GM19043 (cell line): ENCODE measurements at regions not wholly inside any gene's neighbourhood (a gene's known extent, or its start where the extent isn't known, plus 50 kb on each side); places are given as distances from the start of the nearest gene placed in this dataset.

Experiments
- ATAC-seq: cut with Tn5 transposase; IDR thresholded peaks from one replicate; pipeline ENCODE4 v1.9.1; 2021; ENCODE audit warnings: low read depth; ENCODE audit not compliant: unreplicated experiment

DNA sequence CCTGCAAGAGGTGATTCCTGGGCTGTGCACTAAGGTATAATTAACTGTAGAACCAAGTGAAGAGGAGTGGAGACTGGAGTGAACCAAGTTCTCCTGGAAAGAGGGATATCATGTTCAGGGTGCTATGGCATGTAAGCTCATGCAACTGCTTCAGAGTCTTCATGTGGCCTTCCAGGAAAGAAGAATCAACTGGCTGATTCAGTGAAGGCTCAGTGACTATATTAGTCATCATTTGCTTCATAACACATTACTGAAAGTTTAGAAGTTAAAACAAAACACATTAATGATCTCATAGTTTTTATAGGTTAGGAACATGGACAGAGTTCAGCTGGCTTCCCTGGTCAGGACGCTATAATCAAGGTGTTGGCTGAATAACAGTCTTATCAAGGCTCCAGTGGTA is 1200.8 kb upstream of the GYPC start:
- ATAC-seq = no peak

DNA sequence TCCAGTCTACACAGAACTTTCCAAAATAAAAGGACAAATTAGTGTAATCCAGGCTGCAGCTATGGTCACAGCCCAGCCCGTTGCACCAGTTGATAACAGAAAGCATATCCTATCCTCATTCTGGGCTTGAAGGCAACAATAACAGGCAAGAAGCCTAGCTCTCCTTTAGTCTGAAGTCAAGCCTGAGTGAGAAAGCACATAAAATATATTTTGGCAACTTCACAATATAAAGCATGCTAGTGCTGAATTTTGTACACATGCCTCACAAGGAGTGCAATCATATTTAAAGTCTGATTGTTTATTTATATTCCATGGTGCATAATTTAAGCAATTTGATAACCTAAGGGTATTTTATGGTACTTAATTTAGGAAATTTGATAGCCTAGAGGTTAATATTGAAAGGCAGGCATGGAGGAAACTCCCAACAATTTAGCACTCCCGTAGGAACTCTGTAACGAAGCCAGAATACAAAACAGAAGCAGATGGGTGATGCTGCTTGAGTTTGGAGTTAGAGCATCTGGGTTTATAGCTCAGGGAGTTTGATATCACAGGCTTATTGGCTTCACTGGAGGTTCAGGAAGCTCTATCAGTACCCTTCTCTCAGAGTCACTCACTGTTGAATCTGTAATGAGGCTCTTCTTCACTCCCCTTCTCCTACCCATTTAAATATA is 1199.1 kb upstream of the GYPC start:
- no peak for ATAC-seq

DNA sequence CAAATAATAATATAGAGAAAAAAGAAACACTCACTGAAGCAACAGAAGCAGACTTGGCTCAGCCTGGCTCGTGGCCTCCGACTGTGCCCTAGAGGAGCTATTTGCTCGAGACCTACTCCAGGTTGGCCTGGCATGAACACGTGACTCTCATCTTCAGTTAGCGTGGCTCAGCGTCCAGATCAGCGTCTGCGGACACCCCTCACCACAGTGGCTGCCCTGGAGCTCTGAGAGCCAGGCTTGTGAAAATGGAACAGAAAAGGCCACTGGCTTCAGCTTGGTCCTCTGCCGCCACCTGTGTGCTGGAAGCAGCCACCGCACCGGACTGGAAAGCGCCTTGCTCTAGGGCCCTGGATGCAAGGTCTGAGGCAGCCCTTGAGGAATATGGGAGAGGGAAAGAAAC is 1184.0 kb upstream of the GYPC start:
- no peak for ATAC-seq

DNA sequence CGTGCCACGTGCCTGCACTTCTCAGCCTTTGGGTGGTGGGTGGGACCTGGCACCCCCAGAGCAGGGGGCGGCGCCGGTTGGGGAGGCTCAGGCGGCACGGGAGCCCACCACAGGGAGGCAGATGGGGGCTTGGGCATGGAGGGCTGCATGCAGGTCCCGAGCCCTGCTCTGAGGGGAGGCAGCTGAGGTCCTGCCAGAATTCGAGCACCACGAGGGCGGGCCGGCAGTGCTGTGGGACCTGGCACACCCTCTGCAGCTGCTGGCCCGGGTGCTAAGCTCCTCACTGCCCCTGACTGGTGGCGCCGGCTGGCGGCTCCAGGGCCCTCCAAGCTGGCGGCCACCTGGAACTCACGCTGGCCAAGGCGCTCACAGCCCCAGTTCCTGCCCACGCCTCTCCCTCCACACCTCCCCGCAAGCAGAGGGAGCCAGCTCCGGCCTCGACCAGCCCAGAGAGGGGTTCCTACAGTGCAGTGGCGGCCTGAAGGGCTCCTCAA is 1176.8 kb upstream of the GYPC start:
- no peak for ATAC-seq

DNA sequence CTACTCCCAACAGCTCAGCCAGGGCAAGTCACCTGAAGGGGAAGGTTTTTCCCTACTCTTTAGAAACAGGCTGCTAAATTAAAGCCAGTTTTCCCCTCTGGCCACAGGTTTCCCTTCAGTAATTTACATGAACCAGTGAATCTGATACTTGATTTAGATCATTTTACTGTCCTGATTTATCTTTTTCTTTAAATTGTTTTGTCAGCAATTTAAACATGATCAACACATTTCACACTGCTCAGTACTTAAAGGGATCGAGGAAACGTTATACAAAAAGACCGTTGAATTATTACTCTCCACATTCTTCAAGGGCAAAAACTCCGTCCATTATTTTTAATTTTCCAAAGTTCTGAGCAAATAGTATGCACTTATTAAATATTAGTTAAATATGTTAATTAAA is 1165.7 kb upstream of the GYPC start:
- ATAC-seq = no peak

DNA sequence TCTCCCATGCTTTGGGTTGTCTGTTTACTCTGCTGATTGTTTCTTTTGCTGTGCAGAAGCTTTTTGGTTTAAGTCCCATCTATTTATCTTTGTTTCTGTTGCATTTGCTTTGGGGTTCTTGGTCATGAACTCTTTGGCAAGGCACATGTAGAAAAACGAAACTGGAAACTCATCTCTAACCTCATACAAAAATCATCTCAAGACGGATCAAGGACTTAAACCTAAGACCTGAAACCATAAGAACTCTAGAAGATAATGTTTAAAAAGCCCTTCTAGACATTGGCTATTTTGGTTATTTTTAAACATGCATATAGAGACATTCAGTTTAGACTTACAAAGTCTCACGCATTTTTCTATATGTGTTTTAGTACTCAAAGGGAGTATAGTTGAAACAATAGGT is 1164.3 kb upstream of the GYPC start:
- ATAC-seq = no peak

DNA sequence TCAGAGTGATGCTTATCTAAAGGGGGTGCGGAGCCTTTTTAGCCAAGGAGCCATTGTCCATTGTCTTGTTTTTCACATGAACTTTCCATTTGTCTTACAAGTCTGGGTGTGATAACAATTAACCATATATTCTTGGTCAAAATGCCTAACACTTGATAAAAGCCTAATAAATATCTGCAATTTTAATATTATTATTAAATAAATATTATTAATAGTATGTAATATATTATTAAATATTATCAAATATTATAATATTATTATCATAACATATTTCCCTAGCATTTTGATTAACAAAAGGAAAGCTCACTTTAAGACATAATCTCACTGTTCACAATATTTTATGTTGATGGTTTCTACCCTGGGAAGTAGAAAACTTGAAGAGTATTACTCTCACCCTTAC is 1143.6 kb upstream of the GYPC start:
- ATAC-seq = no peak

DNA sequence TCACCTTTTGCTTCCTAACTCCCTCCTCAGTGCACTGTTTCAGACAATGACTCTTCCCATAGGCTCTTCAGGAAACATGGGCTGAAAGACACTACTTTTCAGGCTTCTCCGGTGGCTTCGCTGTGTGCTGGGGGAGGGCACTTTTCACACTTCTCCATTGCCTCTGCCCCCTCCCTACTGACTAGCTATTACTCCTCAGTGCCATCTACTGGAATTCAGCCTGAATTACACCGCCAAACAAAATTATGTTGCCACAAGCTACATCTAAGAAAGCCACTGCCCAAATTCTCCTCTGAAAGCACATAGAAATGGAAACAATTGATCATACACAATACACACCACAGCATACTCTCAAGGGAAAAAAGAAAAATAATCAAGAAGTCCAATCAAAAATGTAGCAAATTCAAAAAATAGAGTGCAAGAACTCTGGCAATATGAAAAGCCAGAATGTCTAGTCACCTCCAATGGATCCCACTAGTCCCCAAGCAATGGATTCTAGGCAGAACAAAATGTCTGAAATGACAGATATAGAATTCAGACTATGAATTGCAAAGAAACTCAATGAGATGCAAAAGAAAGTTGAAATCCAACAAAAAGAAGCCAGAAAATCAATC is 1139.4 kb upstream of the GYPC start:
- ATAC-seq = no peak

DNA sequence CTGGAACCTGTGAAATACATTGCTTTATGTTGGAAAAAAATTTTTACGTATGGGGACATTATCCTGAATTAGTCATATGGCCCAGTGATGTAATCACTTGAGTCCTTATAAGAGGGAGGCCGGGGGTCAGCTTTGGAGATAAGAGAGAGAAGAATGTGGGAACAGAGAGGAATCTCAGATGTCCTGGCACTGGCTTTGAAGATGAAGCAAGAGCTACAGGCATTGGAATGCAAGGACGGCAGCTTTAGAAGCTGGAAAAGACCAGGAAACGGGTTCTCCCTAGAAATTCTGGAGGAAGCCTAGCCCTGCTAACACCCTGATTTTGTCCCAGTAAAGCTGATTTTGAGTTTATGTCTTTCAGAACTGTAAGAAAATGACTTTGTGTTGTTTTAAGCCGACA is 1129.9 kb upstream of the GYPC start:
- no peak for ATAC-seq

DNA sequence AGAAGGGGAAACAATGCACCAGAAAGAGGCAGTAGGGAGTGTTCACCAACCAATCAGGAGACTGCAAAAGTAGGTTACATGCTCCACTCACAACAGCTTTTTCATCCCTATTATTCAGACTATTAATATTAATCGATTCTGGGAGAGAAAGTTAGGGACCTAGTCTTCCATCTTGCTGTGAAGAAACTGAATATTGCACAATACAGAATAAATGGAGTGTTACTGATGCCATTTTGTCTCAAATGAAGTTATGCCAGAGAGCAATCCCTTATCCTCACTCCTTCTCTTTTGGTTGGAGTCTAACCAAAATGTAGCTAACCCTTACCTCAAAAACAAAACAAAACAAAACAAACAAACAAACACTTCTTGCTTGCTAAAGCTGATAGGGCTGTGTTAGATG is 1120.9 kb upstream of the GYPC start:
- ATAC-seq = no peak

DNA sequence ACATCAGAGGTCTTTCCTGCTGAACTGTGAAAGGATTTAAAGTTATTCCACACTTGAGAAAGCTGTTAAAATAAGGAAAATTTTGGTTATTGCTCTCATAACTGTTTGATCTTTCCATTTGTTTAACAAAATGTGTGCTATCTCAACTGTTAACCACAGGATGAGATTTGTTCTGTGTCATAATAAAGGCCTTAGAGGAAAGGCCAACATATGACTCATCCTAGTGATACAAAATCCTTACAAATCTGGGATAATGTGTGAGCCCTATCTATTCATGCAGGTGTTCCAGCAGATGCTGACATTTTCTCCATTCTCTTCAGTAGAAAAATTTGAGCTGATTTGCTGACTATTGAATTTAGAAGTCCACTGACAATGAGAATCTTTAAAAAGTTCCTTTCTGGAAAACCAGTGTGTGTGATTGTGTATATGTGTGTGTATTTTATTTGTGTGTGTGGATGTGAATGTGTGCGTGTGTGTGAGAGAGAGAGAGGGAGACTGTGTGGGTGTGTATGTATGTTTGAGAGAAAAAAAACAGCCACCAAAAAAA is 1111.9 kb upstream of the GYPC start:
- no peak for ATAC-seq

DNA sequence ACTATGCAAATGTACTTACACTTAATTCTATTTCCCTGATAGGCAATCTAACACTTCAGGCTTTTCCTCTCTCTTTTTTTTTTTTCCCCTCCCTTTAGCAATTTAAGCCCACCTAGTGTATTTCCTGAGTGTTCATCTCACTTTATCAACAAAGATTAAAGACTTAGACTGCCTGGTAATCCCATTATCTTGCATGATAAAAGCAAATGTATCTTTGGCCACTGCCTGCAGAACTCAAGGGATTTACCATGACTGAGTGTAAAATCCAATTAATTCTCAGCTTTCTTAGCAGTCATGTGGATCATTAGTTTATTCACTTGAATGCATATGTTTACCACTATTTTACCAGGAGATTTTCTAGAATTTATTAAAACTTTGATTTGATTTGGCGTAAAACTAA is 1102.2 kb upstream of the GYPC start:
- no peak for ATAC-seq

DNA sequence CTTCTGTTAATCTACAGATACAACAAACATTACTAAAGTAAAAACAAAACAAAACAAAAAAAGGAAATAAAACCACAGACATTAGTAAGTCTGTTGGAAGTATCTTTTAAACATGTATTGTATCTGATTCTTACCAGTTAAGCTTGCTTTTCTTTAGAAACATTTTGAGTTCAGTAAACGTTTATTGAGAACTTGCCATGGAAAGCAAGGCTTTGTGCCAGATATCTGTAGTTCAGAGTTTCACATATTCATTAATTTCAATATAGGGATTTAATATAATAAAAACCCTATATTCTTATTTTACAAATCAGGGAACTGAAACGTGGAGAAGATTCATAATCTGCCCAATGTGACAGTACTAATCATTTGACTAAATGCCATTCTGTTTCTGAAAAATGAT is 1101.0 kb upstream of the GYPC start:
- no peak for ATAC-seq

DNA sequence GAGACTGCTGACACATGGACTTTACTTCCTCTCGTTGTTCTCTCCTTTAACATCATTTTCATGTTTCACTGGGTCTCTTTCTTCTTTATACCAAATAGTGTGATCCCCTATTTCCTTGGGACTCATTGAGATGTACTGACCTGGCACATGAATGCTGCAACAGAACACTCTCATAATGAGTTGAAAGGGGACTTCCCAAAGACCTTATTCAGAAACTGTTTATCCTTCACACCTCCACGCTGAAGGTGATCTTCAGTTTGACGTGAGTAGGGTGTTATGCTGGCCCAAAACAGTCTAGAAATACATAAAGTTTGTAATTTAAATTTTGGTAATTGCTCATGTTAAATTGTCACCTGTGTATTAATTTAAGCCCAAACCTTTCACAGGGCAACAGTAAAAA is 1096.8 kb upstream of the GYPC start:
- no peak for ATAC-seq

DNA sequence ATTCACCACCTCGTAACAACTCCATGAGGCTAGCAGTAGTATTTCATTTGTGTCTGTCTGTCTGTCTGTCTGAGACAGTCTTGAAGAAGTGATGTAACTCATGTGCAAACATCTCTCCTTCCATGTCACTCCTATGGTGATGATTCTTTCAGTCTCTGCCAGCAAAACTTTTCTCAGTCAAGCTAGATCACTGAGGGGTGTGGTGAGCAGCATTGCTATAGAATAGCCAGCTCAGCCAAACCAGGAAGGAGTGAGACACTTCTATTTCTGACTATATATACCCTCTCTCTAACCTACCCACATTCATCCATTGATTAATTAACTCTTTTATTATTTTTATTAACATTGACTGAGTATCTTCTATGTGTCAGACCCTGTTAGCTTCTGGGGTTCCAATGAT is 1095.1 kb upstream of the GYPC start:
- ATAC-seq = no peak

DNA sequence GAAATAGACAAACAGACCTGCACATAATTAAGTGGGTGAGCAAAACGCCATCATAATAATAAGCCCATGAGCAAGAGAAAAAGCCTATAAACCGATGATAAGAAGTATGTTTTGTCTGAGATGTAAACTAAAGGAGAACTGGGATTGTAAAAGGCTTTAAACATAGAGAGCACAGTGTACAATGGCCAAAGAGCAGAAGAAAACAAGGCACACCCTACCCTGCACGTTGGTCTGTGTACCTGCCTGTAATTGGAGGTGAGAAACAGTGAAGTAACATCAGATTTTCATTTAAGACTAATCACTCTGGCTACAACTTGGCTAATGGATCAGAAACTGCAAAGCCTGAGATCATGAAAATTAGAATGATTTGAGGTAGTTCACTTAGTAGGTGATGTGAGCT is 1094.7 kb upstream of the GYPC start:
- ATAC-seq = no peak

DNA sequence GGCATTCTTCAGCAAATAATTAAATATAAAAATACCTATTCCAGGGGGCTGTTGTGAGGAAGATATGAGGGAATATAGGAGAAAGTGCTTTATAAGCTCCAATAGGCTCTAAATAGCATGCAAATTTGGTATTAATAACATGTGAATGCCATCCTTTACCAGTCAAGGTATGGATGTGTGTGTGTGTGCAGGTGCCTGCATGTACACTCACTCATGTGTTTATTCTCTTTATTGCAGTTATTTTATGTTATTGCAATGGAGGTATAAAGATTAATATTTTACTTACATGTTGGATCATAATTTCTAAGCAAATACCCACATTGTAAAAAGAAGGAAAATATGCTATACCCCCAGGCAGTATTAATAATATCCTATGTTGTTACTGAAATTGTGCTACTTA is 1093.0 kb upstream of the GYPC start:
- no peak for ATAC-seq

DNA sequence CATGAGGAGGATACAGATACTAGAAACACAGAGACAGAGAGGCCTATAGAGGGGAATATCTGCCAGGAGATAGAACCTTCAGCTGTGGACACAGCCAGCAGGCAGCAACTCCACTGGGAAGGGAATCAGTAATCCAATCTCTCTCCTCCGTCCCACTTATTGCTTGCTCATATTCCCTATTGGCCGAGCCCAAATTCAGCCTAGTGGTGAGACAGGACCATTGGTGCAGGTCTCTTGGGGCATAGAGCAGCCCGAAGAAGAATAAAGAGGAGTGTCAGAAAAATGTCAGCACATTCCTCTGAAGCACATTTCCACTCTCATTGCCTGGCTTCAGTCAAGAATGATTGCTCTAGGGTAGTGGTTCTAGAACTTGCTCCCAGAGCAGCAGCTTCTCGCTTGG is 1091.5 kb upstream of the GYPC start:
- ATAC-seq = no peak

DNA sequence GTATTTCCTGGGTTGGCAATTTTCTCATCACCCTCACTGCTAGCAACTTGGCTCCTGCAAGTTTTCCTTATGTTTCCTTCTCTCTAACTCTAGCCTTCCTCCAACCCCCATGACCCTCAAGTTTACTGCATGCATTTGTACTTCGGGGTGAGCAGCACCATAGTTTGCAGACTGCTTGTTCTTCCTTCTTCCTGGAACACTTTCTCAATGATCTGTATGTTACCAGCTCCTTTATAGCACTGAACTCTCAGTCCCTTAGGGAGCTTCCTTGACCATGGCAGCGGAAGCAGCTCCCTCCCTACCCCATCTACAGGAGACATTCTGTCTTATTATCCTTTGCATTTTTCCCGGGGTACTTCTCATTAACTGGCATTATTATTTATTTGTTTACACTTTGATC is 1089.5 kb upstream of the GYPC start:
- ATAC-seq = no peak

DNA sequence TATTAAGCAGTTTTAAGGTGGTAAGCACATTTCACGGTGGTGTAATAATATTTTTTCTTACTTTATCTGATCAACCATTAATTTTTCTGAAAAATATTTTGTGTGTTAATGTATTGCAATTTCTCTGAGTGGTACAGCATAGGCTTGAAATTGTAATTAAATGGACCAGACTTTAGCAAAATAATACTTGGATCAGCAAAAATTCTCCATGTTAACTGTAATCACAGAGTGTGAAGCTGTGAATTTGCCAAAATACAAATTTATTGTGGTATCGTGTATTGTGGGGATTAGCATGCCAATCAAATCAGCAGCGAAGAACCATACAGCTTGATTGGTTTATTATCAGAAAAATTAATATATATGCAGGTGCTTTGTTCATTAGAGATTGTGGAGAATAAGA is 1088.9 kb upstream of the GYPC start:
- ATAC-seq = no peak

DNA sequence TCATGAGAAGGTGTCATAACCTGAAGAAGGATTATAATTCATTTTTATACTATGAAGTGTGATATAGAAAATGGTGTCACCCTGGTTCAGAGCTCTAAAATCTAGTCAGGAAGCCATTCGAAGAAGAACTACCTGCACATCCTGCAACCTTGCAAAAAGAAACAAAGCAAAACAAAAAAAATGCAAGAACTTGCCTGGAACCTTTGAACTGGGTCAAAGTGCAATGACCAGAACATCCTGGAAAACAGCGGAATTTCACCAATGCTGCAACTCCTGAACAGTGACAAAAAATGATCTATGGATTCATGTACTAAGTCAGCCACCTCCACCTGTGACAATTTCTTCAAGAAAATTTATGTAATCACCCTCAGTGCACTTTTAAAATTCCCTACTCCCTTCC is 1083.3 kb upstream of the GYPC start:
- no peak for ATAC-seq

DNA sequence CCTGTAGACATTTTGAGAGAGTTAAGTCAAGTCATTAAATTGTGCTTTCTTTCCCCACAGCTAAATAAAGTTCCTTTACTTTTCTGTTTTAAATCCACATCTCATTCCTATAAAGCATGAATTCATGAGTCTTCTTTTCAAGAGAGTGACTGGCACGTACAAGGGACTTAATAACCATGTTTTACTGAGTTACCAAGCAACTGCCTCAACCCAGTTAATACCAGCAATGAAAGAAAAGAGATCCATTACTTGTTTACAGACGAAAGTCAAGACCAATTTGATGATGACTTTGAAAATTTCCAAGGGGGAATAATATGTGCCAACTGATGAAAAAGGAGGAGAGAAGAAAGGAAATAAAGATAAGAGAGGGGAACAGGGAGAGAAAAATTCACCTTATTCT is 1082.5 kb upstream of the GYPC start:
- no peak for ATAC-seq
